C4-2B (cell line): ENCODE measurements at regions not wholly inside any gene's neighbourhood (a gene's known extent, or its start where the extent isn't known, plus 50 kb on each side); places are given as distances from the start of the nearest gene placed in this dataset.
"Not testable (repeated sequence)": the region's sequence is repeated elsewhere in the genome, so short reads cannot be mapped to it uniquely, and the experiment has no call there.

Experiments used
- ZFX ChIP-seq: fragments of 450-650 bp; IDR thresholded peaks from 2 replicates; pipeline ENCODE4 v1.6.1; 2017
- TF ChIP-seq, protein P1 (sequence below): fragments of 450-650 bp; conservative IDR thresholded peaks from 2 replicates; pipeline ENCODE4 v1.5.1; 2017; ENCODE audit warnings: mild to moderate bottlenecking

DNA sequence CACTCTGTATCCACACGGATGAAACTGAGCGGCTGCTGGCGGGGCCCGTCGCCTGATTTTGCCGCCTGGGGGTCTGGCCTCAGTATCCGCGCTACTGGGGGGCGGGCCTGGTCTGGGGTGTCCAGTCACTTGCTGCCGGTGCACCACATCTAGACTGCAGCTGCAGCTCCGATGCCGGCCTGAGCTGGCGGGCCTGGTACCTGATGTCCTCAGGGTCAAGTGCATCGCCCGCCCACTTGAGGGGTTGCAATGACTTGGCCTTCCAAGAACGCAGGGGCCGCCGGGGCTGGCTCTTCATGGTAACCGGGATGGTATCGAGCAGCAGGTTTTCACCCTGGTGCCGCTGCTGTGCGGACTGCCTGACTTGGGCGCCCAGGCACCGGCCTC is 532.8 kb upstream of the DEFB115 start:
- TF ChIP-seq, protein P1, sequence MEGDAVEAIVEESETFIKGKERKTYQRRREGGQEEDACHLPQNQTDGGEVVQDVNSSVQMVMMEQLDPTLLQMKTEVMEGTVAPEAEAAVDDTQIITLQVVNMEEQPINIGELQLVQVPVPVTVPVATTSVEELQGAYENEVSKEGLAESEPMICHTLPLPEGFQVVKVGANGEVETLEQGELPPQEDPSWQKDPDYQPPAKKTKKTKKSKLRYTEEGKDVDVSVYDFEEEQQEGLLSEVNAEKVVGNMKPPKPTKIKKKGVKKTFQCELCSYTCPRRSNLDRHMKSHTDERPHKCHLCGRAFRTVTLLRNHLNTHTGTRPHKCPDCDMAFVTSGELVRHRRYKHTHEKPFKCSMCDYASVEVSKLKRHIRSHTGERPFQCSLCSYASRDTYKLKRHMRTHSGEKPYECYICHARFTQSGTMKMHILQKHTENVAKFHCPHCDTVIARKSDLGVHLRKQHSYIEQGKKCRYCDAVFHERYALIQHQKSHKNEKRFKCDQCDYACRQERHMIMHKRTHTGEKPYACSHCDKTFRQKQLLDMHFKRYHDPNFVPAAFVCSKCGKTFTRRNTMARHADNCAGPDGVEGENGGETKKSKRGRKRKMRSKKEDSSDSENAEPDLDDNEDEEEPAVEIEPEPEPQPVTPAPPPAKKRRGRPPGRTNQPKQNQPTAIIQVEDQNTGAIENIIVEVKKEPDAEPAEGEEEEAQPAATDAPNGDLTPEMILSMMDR: not testable (repeated sequence)
- TF ChIP-seq ZFX: not testable (repeated sequence)
